PC-3 (cell line): ENCODE measurements at regions not wholly inside any gene's neighbourhood (a gene's known extent, or its start where the extent isn't known, plus 50 kb on each side); places are given as distances from the start of the nearest gene placed in this dataset.

Experiments
- ATAC-seq: fragments of 200-7000 bp; cut with Tn5 transposase; 2 replicates; pipeline ENCODE4 v1.9.1; 2020; ENCODE audit warnings: mild to moderate bottlenecking, moderate library complexity
- BruUV-seq: library from RNA; stranded (reverse); fragments of 400-500 nt; replicated peaks from 2 replicates; lab custom pipeline; 2021; lab: Mats Ljungman, UMichigan
- CTCF ChIA-PET: fragments of 300-600 bp; sonication (Branson Sonifier 250); formaldehyde crosslinking; loops from one replicate; lab custom pipeline; 2022; ENCODE audit warnings: antibody characterized with exemption; lab: Charles Lee
- POLR2A ChIA-PET: fragments of 300-600 bp; sonication (Branson Sonifier 250); formaldehyde crosslinking; loops from one replicate; lab custom pipeline; 2022; ENCODE audit warnings: antibody characterized with exemption; ENCODE audit not compliant: unreplicated experiment; lab: Charles Lee
- DNase-seq: peaks from one replicate; pipeline ENCODE4 v3.0.0-alpha.2; 2015
- H2AFZ ChIP-seq: fragments of 300-600 bp; sonication (generic); 2 replicates; pipeline ENCODE4 v1.6.0; 2016; ENCODE audit warnings: antibody characterized with exemption, low read length
- H3F3A ChIP-seq: fragments of 300-600 bp; sonication (generic); one replicate; pipeline ENCODE4 v1.6.0; 2017; ENCODE audit warnings: antibody characterized with exemption, low read length, control low read depth, mild to moderate bottlenecking; ENCODE audit not compliant: unreplicated experiment
- H3K27ac ChIP-seq: fragments of 300-600 bp; sonication (generic); 2 replicates; pipeline ENCODE4 v1.5.1; 2016; ENCODE audit warnings: mild to moderate bottlenecking, low read length
- H3K27me3 ChIP-seq: fragments of 300-600 bp; sonication (generic); 2 replicates; pipeline ENCODE4 v1.6.1; 2016; ENCODE audit warnings: low read length, mixed read lengths
- H3K36me3 ChIP-seq: fragments of 300-600 bp; sonication (generic); 2 replicates; pipeline ENCODE4 v1.6.1; 2016; ENCODE audit warnings: low read depth, mixed run types, low read length, mixed read lengths
- H3K4me1 ChIP-seq: fragments of 300-600 bp; sonication (generic); 2 replicates; pipeline ENCODE4 v1.5.1; 2016; ENCODE audit warnings: low read length; ENCODE audit not compliant: insufficient read depth
- H3K4me2 ChIP-seq: fragments of 300-600 bp; sonication (generic); 2 replicates; pipeline ENCODE4 v1.6.0; 2016; ENCODE audit warnings: low read length
- H3K4me3 ChIP-seq: fragments of 300-600 bp; sonication (generic); 2 replicates; pipeline ENCODE4 v1.5.1; 2016; ENCODE audit warnings: mild to moderate bottlenecking, low read length, mixed read lengths
- H3K79me2 ChIP-seq: fragments of 300-600 bp; sonication (generic); 2 replicates; pipeline ENCODE4 v1.6.1; 2017; ENCODE audit warnings: low read length, mixed read lengths
- H3K9ac ChIP-seq: fragments of 300-600 bp; sonication (generic); 2 replicates; pipeline ENCODE4 v1.6.0; 2016; ENCODE audit warnings: mild to moderate bottlenecking, low read length
- H3K9me2 ChIP-seq: fragments of 300-600 bp; sonication (generic); replicated peaks from 2 replicates; pipeline ENCODE4 v1.6.1; 2016; ENCODE audit warnings: mixed run types, low read length, mixed read lengths
- H3K9me3 ChIP-seq: fragments of 300-600 bp; sonication (generic); 2 replicates; pipeline ENCODE4 v1.6.1; 2016; ENCODE audit warnings: low read length, mixed read lengths
- H4K20me1 ChIP-seq: fragments of 300-600 bp; sonication (generic); 2 replicates; pipeline ENCODE4 v1.6.1; 2016; ENCODE audit warnings: low read length, mixed read lengths
- CTCF ChIP-seq: fragments of 300-600 bp; sonication (generic); conservative IDR thresholded peaks from 2 replicates; pipeline ENCODE4 v1.5.1; 2017; ENCODE audit warnings: antibody characterized with exemption, low read depth, mild to moderate bottlenecking, low read length
- EZH2 ChIP-seq: fragments of 300-600 bp; sonication (generic); IDR thresholded peaks from one replicate; pipeline ENCODE4 v1.6.1; 2017; ENCODE audit warnings: antibody characterized with exemption, mild to moderate bottlenecking, low read length; ENCODE audit not compliant: unreplicated experiment
- EZH2phosphoT487 ChIP-seq: fragments of 300-600 bp; sonication (generic); IDR thresholded peaks from 2 replicates; pipeline ENCODE4 v1.6.1; 2018; ENCODE audit warnings: mild to moderate bottlenecking, antibody characterized with exemption, low read length, borderline replicate concordance
- intact Hi-C: fragments of 100-400 bp; cut with micrococcal nuclease; formaldehyde crosslinking; loops from 2 replicates; pipeline ENCODE4 v1.9.0; 2023

GRCh38 chr13:78841358-78841963 is 182.5 kb upstream of the OBI1 start:
- no peak overlapping the region for H3K4me3 ChIP-seq
- POLR2A ChIA-PET = no interaction called here
- no peaks in the 10 kb centered on the region for H3K9me3 ChIP-seq
- H3K9me2 ChIP-seq = no peaks in the 10 kb centered on the region
- intact Hi-C loops = no loop called here
- no peaks in the 10 kb centered on the region for H4K20me1 ChIP-seq
- peaks cover 8% of the 10 kb centered on the region; the same call in 1 of the 2 replicates for H3K27me3 ChIP-seq
- no peak overlapping the region for H2AFZ ChIP-seq
- H3K9ac ChIP-seq = no peak overlapping the region
- CTCF ChIA-PET = interaction anchor here (0.6 kb wide), 1 partner anchor 665 kb away, joined by 4 read pairs; no protein-coding TSS in a partner anchor
- TF ChIP-seq EZH2phosphoT487 (no peak), CTCF (no peak), EZH2 (no peak)
- no peak for DNase-seq
- no peaks in the 10 kb centered on the region for H3K4me1 ChIP-seq
- H3K79me2 ChIP-seq = no peaks in the 10 kb centered on the region
- H3F3A ChIP-seq = no peaks in the 10 kb centered on the region
- H3K4me2 ChIP-seq = no peak overlapping the region
- BruUV-seq = no TSS peak
- no peak overlapping the region for H3K27ac ChIP-seq
- no peaks in the 10 kb centered on the region for H3K36me3 ChIP-seq
- ATAC-seq = no peak

- peaks cover 9% of the 10 kb centered on the region; the same call in 1 of the 2 replicates for H3K27me3 ChIP-seq
- TF ChIP-seq EZH2phosphoT487 (no peak), EZH2 (no peak), CTCF (no peak)
- H3K79me2 ChIP-seq = no peaks in the 10 kb centered on the region
- no peak overlapping the region for H3K4me3 ChIP-seq
- H3K4me2 ChIP-seq = no peak overlapping the region
- no peak overlapping the region for H2AFZ ChIP-seq
- no peak for DNase-seq
- no peak overlapping the region for H3K27ac ChIP-seq
- no peak overlapping the region for H3K9ac ChIP-seq
- ChIA-PET POLR2A (no interaction called here), CTCF (no interaction called here)
- no peaks in the 10 kb centered on the region for H3K36me3 ChIP-seq
- no peaks in the 10 kb centered on the region for H4K20me1 ChIP-seq
- BruUV-seq = no TSS peak
- H3K4me1 ChIP-seq = no peaks in the 10 kb centered on the region
- intact Hi-C loops = no loop called here
- no peaks in the 10 kb centered on the region for H3K9me2 ChIP-seq
- H3K9me3 ChIP-seq = no peaks in the 10 kb centered on the region
- no peaks in the 10 kb centered on the region for H3F3A ChIP-seq
- no peak for ATAC-seq
Observed at GRCh38 chr13:78836238-78836784, 177.4 kb upstream of the OBI1 start.

GRCh38 chr13:78832461-78832860 is 173.5 kb upstream of the OBI1 start:
- TF ChIP-seq EZH2 (no peak), CTCF (no peak), EZH2phosphoT487 (no peak)
- Histone ChIP-seq H3K27me3 (peaks cover 20% of the 10 kb centered on the region; the same call in 1 of the 2 replicates), H3K9me3 (no peaks in the 10 kb centered on the region), H3K4me1 (no peaks in the 10 kb centered on the region), H3K27ac (no peak overlapping the region), H3K9ac (no peak overlapping the region), H3K36me3 (no peaks in the 10 kb centered on the region), H3K9me2 (no peaks in the 10 kb centered on the region), H3F3A (no peaks in the 10 kb centered on the region), H3K4me2 (no peak overlapping the region), H2AFZ (no peak overlapping the region), H3K79me2 (no peaks in the 10 kb centered on the region), H3K4me3 (no peak overlapping the region), H4K20me1 (no peaks in the 10 kb centered on the region)
- BruUV-seq = no TSS peak
- DNase-seq (no peak), ATAC-seq (no peak)
- intact Hi-C loops = no loop called here
- CTCF ChIA-PET = no interaction called here
- POLR2A ChIA-PET = no interaction called here
